GM21447 (cell line): ENCODE measurements at regions not wholly inside any gene's neighbourhood (a gene's known extent, or its start where the extent isn't known, plus 50 kb on each side); places are given as distances from the start of the nearest gene placed in this dataset.

Experiments
- ATAC-seq: cut with Tn5 transposase; IDR thresholded peaks from one replicate; pipeline ENCODE4 v1.9.1; 2021; ENCODE audit not compliant: unreplicated experiment

DNA sequence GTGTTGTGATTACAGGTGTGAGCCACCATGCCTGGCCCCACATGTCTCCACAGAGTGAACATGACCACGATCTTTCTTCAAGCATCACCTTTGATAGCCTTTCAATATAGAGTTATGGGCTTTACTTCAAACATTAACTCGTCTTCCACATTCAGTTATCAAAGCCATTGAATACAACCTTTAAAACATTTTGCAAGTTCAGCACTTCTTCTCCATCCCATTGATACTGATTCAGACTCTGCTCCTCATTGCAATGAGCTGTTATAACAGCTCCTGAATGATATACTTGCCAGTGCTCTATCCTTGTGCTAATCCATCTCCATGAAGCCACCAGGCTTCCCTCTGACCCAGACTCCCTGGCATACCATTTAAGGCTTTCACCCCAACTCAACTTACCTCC, 223.5 kb upstream of the EEA1 start:
- no peak for ATAC-seq

DNA sequence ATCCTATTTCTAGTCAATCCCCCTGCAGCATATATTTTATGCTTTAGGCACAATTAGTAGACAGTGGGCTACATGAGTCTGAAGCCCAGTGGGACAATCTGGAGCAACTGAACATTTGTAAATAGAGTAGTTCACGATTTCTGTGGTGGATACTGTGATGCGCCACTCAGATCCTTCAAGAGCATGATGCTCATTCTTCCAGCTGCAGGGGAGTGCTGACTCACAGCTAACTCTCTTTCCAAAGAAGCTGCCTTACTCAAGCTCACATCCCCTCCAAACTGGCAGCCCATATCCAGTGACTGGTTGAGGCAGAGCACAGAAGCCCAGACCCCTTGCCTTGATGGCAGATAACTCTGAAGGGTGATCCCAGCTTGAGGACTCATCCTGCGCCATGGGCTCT, 224.2 kb upstream of the EEA1 start:
- no peak for ATAC-seq

DNA sequence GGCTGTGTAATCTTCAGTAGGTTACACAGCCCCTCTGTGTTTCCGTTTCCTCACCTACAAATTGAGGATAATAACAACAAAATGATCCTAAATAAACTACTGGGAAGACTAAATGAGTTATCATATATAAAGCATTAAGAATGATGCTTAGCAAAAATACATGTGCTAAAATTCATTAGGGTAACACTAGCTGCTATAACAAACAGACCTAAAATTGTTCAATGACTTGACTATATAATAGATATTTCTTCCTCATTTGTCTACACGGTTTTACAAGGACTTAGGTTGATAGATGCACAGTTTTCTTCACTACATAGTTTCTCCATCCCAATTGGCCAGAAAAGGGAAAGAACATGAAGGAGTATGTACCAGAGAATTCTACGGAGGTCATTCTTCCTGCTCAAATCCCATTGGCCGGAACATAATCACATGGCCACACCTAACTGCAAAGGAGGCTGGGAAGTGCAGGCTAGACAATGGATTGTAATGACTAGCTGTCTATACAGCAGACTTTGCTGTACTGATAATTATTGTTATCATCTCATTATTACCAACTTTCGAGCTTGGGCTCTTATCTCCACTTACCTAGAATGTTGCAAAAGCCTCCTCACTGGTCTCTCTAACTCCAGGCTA, 223.5 kb upstream of the NUDT4 start:
- no peak for ATAC-seq

DNA sequence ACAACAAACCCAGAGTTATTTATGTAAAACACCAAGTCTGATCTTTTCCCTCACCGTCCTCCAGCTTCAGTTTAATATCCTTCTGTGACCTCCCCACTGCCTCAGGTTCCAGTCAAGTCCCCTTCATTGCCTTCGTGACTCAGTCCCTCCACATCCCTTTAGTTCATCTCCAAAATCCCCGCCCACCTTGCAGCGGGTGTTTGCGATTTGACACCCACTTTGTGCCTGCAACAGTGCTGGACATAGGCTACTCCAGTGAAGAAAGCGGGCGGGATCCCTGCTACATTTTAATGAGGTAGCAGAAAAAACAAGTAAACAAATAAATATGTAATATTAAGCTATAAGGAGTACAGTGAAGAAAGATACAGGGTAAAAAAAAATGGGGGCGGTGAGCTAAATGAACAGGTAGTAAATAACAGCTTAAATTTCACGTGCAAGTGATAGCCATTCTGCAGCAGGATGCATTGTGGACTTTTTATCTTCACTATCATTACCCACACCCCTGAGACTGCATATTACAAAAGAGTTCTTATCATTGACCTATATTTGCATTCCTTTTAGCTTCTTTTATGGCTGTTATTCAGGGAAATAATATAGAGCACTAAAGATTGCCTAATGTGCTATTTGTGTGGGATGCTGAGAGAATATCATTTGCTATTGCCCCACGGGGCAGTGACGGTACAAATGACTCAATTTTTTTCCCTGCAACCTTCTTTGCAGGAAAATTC, 222.8 kb upstream of the NUDT4 start:
- ATAC-seq = no peak

DNA sequence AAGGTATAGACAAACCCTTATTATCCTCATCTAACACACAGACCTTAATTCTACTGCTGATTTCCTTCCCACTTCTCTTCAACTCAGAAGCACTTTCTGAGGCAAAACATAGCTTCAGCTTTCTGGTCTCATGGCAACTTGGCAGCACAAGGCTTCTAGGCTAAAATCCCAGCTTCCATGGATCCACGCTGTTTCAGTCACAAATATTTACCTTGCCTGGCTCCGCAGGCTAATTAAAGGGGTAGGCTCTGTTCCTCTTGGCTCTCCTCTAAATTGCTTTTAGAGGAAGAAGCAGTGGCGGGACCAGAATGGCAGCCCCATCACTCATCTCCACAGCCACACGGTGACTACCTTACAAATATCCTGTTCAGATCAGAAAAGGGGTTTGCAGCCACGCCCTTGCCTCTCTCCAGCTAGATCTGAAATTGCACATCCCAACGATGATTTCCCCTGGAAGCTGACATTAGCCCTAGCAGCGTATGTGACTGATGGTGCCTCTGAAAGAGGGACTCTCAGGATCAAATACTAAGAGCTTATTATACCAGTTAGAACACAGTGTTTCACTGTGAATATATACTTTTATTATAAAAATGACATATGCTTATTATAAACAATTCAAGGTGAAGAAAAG, 221.5 kb upstream of the NUDT4 start:
- no peak for ATAC-seq

DNA sequence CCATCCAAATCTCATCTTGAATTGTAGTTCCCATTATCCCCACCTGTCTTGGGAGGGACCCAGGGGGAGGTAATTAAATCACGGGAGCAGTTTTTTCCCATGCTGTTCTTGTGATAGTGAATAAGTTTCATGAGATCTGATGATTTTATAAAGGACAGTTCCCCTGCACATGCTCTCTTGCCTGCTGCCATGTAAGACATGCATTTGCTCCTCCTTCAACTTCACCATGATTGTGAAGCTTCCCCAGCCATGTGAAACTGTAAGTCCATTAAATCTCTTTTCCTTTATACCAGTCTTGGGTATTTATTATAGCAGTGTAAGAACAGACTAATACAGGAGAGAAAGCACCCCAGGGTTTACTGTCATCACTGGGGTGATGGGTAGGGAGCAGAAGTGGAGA, 220.4 kb upstream of the NUDT4 start:
- ATAC-seq = no peak

DNA sequence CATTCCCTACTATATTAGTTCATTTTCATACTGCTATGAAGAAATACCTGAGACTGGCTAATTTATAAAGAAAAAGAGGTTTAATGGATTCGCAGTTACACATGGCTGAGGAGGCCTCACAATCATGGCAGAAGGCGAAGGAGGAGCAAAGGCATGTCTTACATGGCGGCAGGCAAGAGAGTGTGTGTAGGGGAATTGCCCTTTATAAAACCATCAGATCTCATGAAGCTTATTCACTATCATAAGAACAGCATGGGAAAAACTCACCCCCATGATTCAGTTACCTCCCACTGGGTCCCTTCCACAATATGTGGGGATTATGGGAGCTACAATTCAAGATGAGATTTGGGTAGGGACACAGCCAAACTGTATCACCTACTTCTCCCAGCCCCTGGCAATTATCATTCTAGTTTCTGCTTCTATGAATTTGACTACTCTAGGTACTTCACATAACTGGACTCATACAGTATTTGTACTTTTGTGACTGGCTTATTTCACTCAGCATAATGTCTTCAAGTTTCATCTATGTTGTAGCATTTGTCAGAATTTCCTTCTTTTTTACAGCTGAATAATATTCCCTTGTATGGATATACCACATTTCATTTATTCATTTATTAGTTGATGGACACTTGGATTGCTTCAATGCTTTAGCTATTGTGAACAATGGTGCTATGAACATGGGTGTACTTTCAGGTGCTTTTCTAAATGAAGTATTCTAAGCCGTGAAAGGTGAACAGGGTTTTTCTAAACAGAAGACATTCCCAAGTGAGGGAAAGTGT, 219.5 kb upstream of the NUDT4 start:
- ATAC-seq = no peak

DNA sequence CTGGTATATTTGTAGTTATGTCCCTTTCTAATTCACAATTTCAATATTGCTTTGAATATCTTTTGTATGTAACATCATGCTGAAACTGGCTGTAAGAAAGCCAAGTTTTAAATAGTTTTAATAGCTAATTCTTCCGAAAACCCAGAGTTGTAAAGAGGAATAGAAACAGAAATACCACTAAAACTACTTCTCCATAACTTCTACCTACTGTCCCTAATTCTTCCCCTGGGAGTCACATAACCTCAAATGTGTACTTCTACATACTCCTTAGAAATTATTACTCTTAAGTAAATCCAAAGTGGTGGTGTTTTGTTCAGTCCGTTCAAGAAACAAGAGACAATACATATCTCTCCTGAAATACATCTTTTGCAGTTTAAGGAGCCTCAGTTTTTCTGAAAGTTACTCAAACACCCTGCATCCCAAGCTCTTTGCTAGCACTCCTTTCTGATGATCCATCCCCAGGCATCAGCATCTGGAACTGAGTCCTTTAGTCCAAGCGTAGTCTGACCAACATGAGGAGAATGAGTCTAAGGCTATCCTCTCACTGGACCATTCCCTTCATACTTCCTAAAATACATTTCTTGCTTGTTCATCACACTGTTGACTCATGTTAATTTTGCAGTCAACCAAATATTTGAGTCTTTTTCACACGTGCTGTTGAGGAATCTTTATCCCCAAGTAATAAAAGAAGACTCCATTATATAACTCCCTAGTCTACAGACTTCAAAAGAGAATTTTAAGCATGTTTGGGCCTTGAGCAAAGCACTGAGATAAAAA, 214.3 kb upstream of the NUDT4 start:
- ATAC-seq = no peak

DNA sequence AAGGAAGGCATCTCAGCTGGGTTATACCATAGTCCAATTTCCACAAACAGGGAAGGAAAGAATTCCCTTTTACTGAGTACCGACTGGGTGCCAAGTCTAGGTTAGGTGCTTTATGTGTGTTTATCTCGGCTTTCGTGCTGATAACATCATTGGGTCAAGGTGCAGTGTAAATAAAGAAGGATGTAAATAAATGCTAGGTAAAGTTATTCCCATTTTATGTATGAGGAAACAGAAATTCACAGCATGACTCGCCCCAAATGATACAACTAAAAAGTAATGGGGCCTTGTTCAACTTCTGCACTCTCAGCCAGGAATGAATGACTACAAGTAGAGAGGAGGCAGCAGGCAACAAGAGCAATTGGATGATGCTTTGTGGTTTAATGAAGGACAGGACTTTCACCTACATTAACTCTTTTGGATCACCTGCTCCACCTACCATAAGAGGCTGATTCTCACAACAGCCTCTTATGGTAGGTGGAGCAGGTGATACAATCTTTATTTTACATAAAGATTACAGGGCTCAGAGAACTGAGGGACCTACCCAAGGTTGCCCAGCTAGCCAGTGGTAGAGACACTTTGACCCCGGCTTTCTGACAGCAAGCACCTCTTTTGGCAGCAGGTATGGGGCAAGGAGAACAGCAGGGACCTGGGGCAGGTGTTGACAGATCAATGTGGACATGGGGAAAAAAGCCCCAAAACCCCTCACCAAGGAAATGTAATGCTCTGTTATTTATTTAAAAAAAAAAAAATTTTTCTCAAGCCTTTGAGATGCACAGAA, 213.4 kb upstream of the NUDT4 start:
- ATAC-seq = no peak

DNA sequence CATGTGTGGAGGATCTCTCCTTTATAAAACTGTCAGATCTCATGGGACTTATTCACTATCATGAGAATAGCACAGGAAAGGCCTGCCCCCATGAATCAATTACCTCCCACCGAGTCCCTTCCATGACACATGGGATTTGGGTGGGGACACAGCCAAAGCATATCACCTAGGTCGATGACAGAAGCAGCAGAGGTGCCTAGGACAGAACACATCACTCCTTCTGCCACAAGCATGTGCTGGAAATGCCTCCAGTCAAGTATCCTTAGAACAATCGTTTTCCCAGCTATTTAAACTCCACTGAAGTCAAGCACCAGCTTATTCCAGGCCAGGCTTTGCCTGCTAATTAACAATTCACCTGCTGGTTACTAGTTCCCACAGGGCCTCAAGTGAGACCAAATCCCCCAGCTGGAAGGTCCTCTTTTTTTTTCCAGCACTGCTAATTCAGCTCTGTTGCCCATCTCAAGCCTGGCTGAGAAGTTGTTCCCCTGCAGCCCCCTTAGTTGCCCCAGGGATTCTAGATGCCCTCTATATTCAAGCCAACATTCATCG, 212.3 kb upstream of the NUDT4 start:
- no peak for ATAC-seq

DNA sequence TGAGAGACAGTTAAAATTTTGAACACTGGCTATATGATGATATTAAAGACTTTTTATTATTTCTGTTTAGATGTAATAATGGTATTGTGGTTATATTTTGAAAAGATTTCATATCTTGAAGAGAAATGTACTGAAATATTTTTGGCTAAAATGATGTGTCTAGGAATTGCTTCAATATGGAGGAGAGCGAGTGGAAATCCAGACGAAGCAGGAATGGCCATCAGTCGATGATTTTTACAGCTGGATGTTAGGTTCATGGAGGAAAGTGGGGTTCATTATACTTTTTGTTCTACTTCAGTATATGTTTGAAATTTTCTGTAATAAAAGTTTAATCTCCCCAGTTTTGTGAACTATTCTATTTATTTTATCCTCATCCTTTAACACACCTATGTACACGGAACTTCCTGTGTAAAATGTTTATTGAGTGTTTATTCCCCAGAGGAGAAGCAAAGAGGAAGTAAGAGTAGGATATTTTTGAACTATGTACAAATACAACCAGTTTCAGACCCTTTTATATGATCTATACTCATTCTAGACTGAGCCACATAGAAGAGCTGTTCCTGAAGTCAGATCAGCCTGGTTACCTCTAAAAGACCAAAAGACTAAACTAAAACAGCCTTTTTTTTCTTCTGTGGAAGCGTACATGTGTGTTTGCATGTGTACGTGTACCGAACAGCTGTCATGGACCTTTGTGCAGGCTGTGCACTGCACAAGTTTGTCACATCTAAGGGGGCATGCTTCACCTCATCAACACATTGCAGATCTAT, 211.0 kb upstream of the NUDT4 start:
- ATAC-seq = peak; percentile 70

DNA sequence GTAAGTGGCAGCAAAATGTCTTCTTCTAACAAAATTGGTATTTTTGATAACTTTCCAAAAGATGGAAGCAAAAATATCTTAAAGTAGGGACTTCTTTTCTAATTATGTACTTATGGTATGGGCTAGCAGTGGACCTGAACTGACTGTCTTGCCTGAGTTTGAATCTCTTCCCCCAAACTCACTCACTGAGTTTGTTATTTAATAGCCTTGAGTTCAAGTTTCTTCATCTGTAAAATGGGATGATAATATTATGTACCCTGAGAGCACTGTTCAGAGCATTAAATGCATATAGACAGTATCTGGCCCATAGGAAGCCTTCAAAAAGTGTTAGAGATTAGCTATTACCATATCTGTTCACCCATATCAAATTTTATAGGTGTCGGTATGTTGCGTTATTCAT, 210.4 kb upstream of the NUDT4 start:
- peak; percentile 4 for ATAC-seq

DNA sequence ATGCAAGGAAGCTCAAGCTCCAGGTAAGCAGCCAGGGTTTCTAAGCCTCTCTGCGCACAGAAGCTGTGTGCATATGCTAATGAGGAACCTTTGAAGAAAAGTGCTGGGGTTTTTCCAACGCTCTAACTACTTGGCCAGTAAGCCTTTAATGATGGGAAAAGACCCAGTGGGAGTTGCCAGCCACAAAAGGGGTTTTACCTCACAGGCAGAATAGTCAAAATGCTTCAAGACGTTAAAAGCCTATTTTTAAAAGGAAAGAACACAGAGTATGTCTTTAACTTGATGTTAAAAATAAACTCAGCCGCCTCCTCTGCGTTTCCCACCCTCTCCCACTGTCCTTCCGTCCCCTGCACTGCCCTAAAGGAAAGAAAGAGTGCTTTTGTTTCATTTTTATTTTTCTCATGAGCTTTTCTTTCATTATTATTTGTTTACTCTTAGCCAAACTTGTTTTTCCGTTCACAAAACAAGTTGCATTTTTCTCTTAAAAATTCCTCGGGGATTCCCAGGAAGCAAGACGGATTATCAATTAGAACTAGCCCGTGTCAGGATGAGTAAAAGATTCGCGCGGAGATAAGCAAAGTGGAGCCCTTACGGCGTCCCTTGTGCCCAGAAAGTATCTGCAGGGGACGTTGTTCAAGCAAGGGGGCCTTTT, 209.8 kb upstream of the NUDT4 start:
- ATAC-seq = peak; percentile 70

DNA sequence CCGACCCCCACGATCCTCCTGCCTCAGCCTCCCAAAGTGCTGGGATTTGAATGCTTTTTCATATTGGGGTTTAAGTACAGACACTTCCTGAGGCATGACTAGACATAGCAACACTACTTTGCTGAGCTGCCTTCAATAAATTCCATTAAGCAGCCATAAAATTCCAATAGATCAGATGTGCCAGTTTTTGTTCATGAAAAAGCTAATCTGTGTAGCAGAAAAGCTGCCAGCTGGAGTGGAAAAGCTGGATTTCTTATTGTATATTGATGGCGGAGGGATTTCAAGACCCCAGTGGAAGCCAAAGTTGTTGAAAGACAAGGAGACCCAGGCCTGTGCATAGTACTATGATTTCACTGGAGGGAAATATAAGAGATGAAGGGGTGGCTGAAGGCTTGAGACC, 209.0 kb upstream of the NUDT4 start:
- ATAC-seq = no peak

DNA sequence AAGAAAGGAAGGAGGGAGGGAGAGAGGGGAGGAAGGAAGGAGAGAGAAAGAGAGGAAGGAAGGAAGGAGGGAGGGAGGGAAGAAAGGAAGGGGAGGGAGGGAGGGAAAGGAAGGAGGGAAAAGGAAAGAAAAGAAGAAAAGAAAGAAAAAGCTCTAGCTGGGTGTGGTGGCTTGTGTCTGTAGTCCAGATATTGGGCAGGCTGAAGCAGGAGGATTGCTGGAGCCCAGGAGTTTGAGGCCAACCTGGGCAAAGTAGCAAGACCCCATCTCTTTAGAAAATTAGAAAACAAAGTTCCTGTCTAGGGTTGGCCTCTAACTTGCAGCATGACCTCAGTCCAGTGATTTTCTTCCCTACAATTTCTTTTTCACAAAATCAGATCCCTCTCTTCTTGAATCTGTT, 208.2 kb upstream of the NUDT4 start:
- ATAC-seq = no peak

DNA sequence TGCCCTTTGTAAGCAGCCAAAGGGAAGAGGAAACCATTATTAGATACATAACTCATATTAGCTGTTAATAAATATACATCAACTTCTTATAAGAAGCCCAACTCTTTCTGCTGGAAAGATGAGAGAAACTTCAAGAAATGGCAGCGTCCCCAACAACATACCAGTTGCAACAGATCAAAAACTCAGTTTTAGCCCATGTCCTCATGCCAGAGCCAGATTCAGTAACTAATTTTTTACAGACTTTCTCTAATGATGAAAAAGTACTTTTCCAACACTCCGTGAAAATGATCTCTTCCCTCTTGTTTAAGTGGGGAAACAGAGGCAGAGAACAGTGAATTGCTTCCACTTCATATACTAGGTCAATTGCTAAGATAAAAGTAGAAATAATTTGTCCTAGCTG, 206.8 kb upstream of the NUDT4 start:
- ATAC-seq = no peak

DNA sequence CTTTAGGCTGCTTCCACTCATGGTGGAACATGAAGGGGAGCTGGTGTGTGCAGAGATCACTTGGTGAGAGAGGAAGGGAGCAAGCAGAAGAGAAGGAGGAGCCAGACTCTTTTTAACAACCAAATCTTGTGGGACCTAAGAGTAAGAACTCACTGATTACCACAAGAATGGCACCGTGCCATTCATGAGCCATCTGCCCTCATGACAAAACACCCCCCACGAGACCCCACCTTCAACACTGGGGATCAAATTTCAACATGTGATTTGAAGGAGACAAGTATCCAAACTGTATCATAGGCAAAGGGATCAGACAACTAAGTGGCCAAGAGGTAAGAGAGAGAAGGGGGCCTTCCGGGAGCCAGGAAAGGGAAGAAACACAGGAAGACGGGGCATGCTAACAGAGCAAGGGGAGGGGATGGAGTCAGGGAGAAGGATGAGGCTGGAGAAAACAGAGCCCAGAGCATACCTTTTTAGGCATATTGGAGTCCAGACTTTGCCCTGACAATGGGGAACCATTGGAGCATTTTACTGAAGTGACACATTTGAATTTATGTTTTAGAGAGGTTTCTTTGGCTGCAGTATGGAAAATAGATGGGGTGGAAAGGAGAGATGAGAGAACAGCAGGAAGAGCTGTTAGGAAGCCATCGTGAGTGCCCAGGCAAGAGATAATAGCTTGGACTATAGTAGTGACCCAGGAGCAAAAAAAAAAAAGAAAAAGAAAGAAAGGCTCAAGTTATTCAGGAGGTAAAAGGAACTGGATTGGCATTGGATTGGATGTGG, 204.4 kb upstream of the NUDT4 start:
- ATAC-seq = no peak

DNA sequence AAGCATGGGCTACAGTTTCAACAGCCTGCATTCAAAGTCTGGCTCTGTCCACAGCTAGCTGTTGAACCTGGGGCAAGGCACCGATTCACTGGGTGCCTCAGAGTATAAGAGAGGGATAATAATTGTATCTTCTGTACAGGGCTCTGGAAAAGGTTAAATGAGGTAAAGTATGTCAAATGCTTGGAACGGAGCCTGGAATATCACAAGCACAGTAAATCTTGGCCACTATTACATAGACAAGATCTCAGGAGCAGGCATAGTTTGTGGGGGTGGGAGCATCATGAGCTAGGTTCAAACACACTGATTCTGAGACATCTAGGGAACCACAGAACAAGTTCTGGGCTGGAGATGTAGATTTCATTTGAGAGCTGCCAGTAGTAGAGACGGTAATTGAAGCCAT, 203.7 kb upstream of the NUDT4 start:
- ATAC-seq = no peak
